NB4 (cell line): ENCODE measurements at regions not wholly inside any gene's neighbourhood (a gene's known extent, or its start where the extent isn't known, plus 50 kb on each side); places are given as distances from the start of the nearest gene placed in this dataset.

Experiments
- DNase-seq: peaks from one replicate; pipeline ENCODE4 v3.0.0; 2010; ENCODE audit warnings: low read depth
- H3K4me3 ChIP-seq: one replicate; pipeline ENCODE4 v1.5.1; 2011; ENCODE audit warnings: mild to moderate bottlenecking, low read depth, low read length, moderate library complexity
- CTCF ChIP-seq: IDR thresholded peaks from one replicate; pipeline ENCODE4 v1.5.1; 2012; ENCODE audit warnings: low read depth, low read length
- MAX ChIP-seq: IDR thresholded peaks from 2 replicates; pipeline ENCODE4 v1.6.1; 2011; ENCODE audit warnings: low read depth, low read length
- MYC ChIP-seq: IDR thresholded peaks from 2 replicates; pipeline ENCODE4 v1.6.1; 2011; ENCODE audit warnings: low read depth, low read length
- POLR2A ChIP-seq: IDR thresholded peaks from 2 replicates; pipeline ENCODE4 v1.6.1; 2011; ENCODE audit warnings: mild to moderate bottlenecking; ENCODE audit not compliant: insufficient read length; ENCODE audit errors: extremely low read depth

- TF ChIP-seq MAX (no peak), POLR2A (no peak), CTCF (no peak)
- no peak overlapping the region for H3K4me3 ChIP-seq
- DNase-seq = no peak
Observed at GRCh38 chr7:19390795-19391194, 245.6 kb upstream of the FERD3L start.

- H3K4me3 ChIP-seq = no peak overlapping the region
- no peak for DNase-seq
- TF ChIP-seq MAX (no peak), CTCF (no peak), MYC (no peak), POLR2A (no peak)
Observed at GRCh38 chr7:19381321-19381720, 236.1 kb upstream of the FERD3L start.

- H3K4me3 ChIP-seq = no peak overlapping the region
- no peak for DNase-seq
- TF ChIP-seq POLR2A = no peak
- TF ChIP-seq MYC = no peak
- TF ChIP-seq MAX = no peak
- no peak for TF ChIP-seq CTCF
Observed at GRCh38 chr7:19378345-19378714, 233.1 kb upstream of the FERD3L start.

- DNase-seq = no peak
- no peak for TF ChIP-seq MAX
- TF ChIP-seq POLR2A = no peak
- TF ChIP-seq CTCF = no peak
- no peak for TF ChIP-seq MYC
- H3K4me3 ChIP-seq = no peak overlapping the region
Observed at GRCh38 chr7:19377611-19378344, 232.6 kb upstream of the FERD3L start.

GRCh38 chr7:19376538-19376937 lies 231.3 kb upstream of the FERD3L start:
- TF ChIP-seq MYC (no peak), CTCF (no peak), MAX (no peak), POLR2A (no peak)
- no peak overlapping the region for H3K4me3 ChIP-seq
- peak; percentile 21 for DNase-seq

- no peak for DNase-seq
- no peak for TF ChIP-seq POLR2A
- no peak for TF ChIP-seq MYC
- TF ChIP-seq CTCF = no peak
- TF ChIP-seq MAX = no peak
- H3K4me3 ChIP-seq = no peak overlapping the region
Observed at GRCh38 chr7:19375976-19376375, 230.8 kb upstream of the FERD3L start.
